Pancreas (tissue), 10 donors: ENCODE measurements at regions not wholly inside any gene's neighbourhood (a gene's known extent, or its start where the extent isn't known, plus 50 kb on each side); places are given as distances from the start of the nearest gene placed in this dataset.

Source experiments
- ATAC-seq, 4 donors: fragments of 200-7000 bp; cut with Tn5 transposase; one replicate each; pipeline versions ENCODE4 v1.8.0 to v1.9.1; 2020; ENCODE audit warnings: mild to moderate bottlenecking in 4 of 4, moderate library complexity in 4 of 4
- DNase-seq, 6 donors: peaks; one replicate each; pipeline ENCODE4 v3.0.0-alpha.2; 2020
- FAIRE-seq: peaks from 2 replicates; lab custom pipeline; 2012; peaks lifted over from hg19 to GRCh38; lab: Jason Lieb, UNC
- H3K27ac ChIP-seq, 4 donors: fragments of 200-600 bp; sonication (generic); 1 replicate in 3 of 4; 2 replicates in 1 of 4; pipeline versions ENCODE4 v1.5.0 to v1.8.0; 2020
- H3K27me3 ChIP-seq, 4 donors: fragments of 200-600 bp; one replicate each; pipeline ENCODE4 v1.8.0; 2021
- H3K36me3 ChIP-seq, 3 donors: fragments of 200-600 bp; sonication (generic) in 1 of 3; one replicate each; pipeline versions ENCODE4 v1.5.0 to v1.8.0; 2020 to 2021
- H3K4me1 ChIP-seq, 3 donors: fragments of 200-600 bp; one replicate each; pipeline ENCODE4 v1.8.0; 2021
- H3K4me3 ChIP-seq, 4 donors: fragments of 200-600 bp; sonication (generic) in 2 of 4; one replicate each; pipeline versions ENCODE4 v1.5.0 to v1.8.0; 2020 to 2021
- H3K9me3 ChIP-seq, 4 donors: fragments of 200-600 bp; one replicate each; pipeline ENCODE4 v1.8.0; 2021
- WGBS, 2 donors: extraction: QIAGEN DNeasy Blood & Tissue Kit; methylation state at CpG; one replicate each; pipeline ENCODE4 v1.1.7; 2013; 5-methylcytosine and 5-hydroxymethylcytosine counted together
- intact Hi-C, 3 donors: fragments of 100-400 bp; cut with DNase I; formaldehyde crosslinking; loops; one replicate each; pipeline versions ENCODE4 v1.11.1 to v1.14.2; 2022
- TF ChIP-seq, protein P1 (sequence below), 4 donors: fragments of 200-600 bp; sonication (generic) in 3 of 4; IDR thresholded peaks; one replicate each; pipeline versions ENCODE4 v1.5.0 to v1.8.0; 2021; ENCODE audit warnings: antibody characterized with exemption in 4 of 4
- donor health status: healthy with polysubstance abuse.
- donor health status: DM: no; HTN: no; CAD: no; lungs with moderate emphysema.
- donor health status: DM: no; HTN: no; CAD: no.
- donor health status: control.
- donor health status: control.
- donor health status: Bipolar disorder and iron deficiency.
- donor health status: DM: yes; HTN: yes; CAD: no.
- donor health status: DM: no; HTN: no; CAD: no.
- donor health status: DM: no; HTN: no; CAD: no.
- donor health status: DM: yes; HTN: yes; CAD: no.

- no peak for DNase-seq
- Histone ChIP-seq H3K4me1 (no peaks in the 10 kb centered on the region), H3K27ac (no peak overlapping the region), H3K4me3 (no peak overlapping the region), H3K9me3 (no peaks in the 10 kb centered on the region), H3K36me3 (no peaks in the 10 kb centered on the region), H3K27me3 (no peaks in the 10 kb centered on the region)
- no peak for FAIRE-seq
- TF ChIP-seq, protein P1, sequence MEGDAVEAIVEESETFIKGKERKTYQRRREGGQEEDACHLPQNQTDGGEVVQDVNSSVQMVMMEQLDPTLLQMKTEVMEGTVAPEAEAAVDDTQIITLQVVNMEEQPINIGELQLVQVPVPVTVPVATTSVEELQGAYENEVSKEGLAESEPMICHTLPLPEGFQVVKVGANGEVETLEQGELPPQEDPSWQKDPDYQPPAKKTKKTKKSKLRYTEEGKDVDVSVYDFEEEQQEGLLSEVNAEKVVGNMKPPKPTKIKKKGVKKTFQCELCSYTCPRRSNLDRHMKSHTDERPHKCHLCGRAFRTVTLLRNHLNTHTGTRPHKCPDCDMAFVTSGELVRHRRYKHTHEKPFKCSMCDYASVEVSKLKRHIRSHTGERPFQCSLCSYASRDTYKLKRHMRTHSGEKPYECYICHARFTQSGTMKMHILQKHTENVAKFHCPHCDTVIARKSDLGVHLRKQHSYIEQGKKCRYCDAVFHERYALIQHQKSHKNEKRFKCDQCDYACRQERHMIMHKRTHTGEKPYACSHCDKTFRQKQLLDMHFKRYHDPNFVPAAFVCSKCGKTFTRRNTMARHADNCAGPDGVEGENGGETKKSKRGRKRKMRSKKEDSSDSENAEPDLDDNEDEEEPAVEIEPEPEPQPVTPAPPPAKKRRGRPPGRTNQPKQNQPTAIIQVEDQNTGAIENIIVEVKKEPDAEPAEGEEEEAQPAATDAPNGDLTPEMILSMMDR (IDR thresholded peaks at IDR 0.05) = no peak
- no peak for ATAC-seq
- intact Hi-C loops = no loop called here
- 87 to 89% methylated on average over 3 of the region's 3 CpGs for WGBS, 2 donors
Observed at GRCh38 chr5:57853929-57854697, 371.5 kb upstream of the ACTBL2 start.

GRCh38 chr5:57850109-57850508 is 367.5 kb upstream of the ACTBL2 start:
- WGBS, 2 donors = 84 to 91% methylated on average over 1 of the region's 1 CpG
- no peaks in the 10 kb centered on the region for H3K27me3 ChIP-seq
- H3K36me3 ChIP-seq = no peaks in the 10 kb centered on the region
- H3K9me3 ChIP-seq = no peaks in the 10 kb centered on the region
- ATAC-seq = no peak
- no peaks in the 10 kb centered on the region for H3K4me1 ChIP-seq
- H3K27ac ChIP-seq = no peak overlapping the region
- intact Hi-C loops = no loop called here
- no peak overlapping the region for H3K4me3 ChIP-seq
- TF ChIP-seq, protein P1 (IDR thresholded peaks at IDR 0.05) = no peak
- FAIRE-seq = no peak
- no peak for DNase-seq

DNA sequence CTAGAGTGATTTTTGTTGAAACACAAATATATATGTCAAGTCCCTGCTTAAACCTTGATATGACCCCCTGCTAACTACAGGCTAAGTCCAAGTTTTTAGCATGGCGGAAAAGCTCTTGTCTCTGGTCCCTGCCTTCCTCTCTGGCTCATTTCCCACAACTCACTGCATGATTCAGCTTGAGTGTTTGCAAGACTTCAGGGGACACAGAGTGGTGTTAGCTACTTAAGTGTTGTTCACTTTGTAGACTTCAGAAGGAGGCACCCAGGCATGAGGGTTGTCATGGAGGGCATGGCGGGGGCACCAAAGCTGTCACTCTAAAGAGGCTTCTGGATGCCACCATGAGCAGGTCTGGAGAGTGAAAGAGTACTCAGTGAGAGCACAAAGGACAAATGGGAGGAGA is 362.4 kb upstream of the ACTBL2 start:
- Histone ChIP-seq H3K4me3 (no peak overlapping the region), H3K27me3 (no peaks in the 10 kb centered on the region), H3K9me3 (no peaks in the 10 kb centered on the region), H3K4me1 (no peaks in the 10 kb centered on the region), H3K27ac (no peak overlapping the region), H3K36me3 (no peaks in the 10 kb centered on the region)
- no peak for ATAC-seq
- 94 to 97% methylated on average over 2 of the region's 2 CpGs for WGBS, 2 donors
- DNase-seq = no peak
- intact Hi-C loops = no loop called here
- TF ChIP-seq, protein P1 (IDR thresholded peaks at IDR 0.05) = no peak
- FAIRE-seq = no peak

- ATAC-seq = no peak
- TF ChIP-seq, protein P1 (IDR thresholded peaks at IDR 0.05) = no peak
- H3K4me1 ChIP-seq = no peaks in the 10 kb centered on the region
- no peak for DNase-seq
- intact Hi-C loops = no loop called here
- no peak overlapping the region for H3K27ac ChIP-seq
- no peak for FAIRE-seq
- H3K4me3 ChIP-seq = no peak overlapping the region
- H3K27me3 ChIP-seq = no peaks in the 10 kb centered on the region
- 88 to 90% methylated on average over 2 of the region's 2 CpGs for WGBS, 2 donors
- no peaks in the 10 kb centered on the region for H3K36me3 ChIP-seq
- no peaks in the 10 kb centered on the region for H3K9me3 ChIP-seq
Observed at GRCh38 chr5:57844410-57844809, 361.8 kb upstream of the ACTBL2 start.

DNA sequence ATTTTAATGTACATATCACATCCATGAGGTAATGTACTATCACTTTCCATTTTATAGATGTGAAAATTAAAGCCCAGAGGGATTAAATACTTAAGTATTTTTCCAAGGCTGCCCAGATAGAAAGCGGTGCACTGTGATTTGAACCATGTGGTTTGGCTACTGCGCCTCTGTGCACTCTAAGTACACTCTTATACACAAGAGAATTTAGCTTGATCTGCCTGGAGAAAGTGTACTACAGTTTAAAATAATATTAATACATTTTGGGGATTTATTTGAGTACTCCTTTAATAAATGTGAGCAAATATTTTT is 360.4 kb upstream of the ACTBL2 start:
- 87 to 91% methylated on average over 2 of the region's 2 CpGs for WGBS, 2 donors
- Histone ChIP-seq H3K9me3 (no peaks in the 10 kb centered on the region), H3K4me3 (no peak overlapping the region), H3K36me3 (no peaks in the 10 kb centered on the region), H3K27ac (no peak overlapping the region), H3K4me1 (no peaks in the 10 kb centered on the region), H3K27me3 (no peaks in the 10 kb centered on the region)
- intact Hi-C loops = no loop called here
- ATAC-seq (no peak), FAIRE-seq (no peak), DNase-seq (no peak)
- TF ChIP-seq, protein P1 (IDR thresholded peaks at IDR 0.05) = no peak
